HG03196 (cell line): ENCODE measurements at regions not wholly inside any gene's neighbourhood (a gene's known extent, or its start where the extent isn't known, plus 50 kb on each side); places are given as distances from the start of the nearest gene placed in this dataset.

Experiments
- ATAC-seq: cut with Tn5 transposase; IDR thresholded peaks from one replicate; pipeline ENCODE4 v1.9.1; 2021; ENCODE audit not compliant: unreplicated experiment

DNA sequence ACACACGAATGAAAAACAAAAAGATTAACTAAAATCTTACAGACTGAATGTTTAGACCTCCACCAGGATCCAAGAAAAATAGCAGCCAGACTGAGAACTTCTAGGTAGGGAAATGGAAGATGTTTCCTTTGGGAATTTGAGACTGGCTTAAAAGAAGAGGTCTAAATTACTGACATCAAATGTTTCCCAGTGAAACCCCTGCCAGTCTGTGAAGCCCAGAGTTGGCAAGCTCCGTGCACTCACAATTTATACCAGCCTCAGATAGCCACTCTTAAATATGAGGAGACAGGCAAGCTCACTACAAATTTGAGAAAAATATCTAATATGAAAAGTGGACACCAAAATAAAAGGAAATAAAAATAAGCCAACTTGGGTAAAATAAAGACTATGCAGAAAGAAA lies 700.5 kb upstream of the ZNF385D start:
- ATAC-seq, result no peak

DNA sequence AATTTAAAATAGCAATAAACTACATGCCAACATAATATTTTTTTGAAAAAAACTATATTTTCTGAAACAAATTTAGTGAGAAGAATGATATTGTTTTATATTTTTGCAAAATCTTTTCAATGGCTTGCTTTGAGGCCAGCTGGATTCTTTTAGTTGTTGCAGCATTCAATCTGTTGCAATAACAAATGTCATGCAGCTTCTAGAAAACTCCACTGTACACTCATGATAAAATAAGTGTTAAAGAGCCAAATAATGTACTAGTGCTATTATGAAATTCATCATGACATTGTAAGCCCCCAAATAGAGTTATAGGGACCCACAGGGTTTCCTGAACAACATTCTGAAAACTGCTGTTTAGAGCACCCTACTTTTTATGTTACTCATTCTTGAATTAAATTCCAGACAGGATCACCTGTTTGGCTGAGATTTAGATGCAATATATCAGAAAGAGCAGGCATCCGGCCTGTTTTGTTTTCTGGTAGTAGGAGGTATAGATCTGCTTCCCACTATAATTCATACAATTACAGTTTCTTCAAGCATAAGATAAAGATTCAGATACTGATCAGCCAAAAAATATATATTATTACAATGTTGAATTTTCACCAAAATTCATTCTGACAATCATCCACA lies 703.0 kb upstream of the ZNF385D start:
- ATAC-seq, result no peak

DNA sequence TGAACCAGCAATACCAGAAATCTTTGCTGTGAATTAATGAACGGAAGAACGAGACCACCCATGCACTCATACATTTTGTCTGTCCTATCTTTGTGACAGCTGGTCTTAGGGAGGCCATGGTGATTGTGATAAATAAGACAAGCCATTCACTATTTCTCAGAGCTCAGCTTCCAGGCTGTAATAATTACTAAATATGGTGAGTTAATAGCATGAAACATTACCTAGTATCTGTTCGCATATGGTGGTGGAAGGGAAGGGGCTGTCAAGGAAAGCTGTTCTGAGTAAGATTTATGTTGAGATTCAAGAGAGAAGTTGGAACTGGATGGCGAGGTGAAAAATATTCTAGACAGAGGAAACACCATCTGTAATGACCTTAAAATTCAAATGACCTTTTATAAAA lies 719.0 kb upstream of the ZNF385D start:
- ATAC-seq, result no peak

DNA sequence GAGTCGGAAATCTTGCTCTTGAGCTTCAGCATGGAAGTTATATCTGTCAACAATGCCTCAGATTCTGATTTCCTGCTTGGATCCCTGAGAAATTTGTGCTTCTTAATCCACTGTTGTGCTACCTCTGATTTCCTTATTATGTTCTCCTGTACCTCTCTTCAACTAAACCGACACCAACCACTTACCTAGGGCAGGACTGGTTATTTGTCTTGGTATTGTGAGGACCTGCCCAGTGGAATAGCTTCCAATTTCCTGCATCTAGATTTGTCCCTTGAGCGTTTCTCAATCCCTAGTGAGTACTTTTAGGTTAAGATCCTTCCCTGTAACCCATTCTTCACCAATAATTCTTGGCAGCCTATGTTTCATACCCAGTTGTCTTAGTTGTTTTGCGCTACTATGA lies 720.5 kb upstream of the ZNF385D start:
- ATAC-seq, result no peak

DNA sequence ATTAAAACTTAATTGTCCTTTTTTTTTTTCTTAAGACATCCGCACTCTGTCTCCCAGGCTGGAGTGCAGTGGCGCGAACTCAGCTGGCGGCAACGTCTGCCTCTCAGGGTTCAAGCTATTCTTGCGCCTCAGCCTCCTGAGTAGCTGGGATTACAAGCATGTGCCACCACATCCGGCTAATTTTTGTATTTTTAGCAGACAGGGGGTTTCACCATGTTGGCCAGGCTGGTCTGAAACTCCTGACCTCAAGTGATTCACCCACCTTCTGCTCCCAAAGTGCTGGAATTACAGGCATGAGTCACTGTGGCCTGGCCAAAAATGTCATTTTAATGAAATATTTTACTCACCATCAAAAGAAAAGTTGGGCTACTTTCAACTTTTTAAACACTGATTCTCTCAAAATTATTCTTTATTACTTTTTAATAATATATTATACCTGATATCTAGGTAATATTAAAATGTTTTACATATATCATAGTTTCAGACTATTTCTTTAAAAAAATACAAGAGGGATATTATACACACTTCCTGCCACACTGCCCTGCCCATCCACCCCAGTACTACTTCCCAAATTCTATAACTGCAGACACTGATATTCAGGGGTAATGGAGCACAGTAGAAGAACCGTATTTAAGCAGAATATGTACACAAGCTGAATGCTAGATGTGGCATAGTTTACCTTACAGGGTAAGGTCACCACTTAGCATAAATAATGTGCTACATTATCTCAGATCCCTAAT lies 723.9 kb upstream of the ZNF385D start:
- no peak for ATAC-seq

DNA sequence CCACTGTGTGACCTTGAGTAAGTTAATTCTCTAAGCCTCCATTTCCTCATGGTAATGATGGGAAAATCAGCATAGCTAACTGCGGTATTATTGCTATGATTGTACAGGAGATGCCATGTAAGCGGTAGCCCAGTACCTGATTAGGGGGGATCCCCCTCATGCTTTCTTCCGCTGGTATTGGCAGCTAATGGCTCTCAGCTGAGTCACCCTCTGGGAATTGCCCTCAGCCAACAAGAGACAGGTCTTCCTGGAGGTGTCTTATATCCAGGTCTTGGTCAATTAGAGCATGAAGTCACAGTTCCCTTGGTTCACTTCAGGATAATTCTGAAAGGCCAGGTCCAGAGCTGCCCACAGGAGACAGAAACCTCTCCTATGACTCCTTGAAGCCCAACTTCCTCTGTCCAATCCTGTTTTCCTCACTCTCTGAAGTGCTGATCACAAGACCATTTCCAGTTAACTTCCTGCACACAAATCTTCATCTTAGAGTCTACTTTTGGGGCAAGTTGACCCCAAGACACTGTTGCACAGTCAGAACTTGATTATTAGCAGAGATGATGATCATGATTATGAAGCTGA lies 724.7 kb upstream of the ZNF385D start:
- no peak for ATAC-seq

DNA sequence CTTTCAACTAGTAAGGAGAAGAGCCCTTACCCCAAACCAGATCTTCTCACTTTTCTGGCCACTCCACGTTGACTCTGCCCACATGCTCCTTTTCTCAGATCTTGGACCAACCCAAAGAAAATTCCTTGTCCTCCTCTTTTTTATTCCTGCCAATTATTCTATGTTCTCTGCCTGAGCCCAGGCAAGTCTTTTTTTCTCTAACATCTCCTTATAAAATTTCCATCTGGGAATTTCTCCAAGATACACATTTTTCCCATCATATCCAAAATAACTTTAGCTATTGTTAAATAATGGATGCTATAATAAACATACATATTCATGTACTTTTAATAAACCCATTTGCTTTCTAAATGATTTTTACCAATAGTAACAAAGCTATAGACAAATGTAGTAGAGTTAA lies 726.0 kb upstream of the ZNF385D start:
- ATAC-seq, result no peak

DNA sequence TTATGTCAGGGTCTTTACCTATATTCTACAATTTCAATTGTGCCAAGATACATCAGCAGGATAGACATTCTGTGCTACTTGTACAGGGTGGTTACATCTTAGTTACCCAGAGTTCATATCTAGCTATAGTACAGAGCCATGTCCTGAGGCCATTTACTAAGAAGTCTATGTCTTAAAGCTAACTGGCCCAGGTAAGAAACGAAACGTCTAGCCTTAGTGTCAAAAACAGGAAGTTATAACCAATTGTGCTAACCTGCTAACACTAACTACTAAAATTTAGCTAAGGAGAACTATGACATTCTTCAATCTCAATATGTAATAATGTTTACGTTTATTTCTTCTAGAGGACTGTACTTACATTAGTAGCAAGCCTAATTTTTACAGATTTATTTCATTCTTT lies 717.2 kb upstream of the UBE2E2 start:
- no peak for ATAC-seq

DNA sequence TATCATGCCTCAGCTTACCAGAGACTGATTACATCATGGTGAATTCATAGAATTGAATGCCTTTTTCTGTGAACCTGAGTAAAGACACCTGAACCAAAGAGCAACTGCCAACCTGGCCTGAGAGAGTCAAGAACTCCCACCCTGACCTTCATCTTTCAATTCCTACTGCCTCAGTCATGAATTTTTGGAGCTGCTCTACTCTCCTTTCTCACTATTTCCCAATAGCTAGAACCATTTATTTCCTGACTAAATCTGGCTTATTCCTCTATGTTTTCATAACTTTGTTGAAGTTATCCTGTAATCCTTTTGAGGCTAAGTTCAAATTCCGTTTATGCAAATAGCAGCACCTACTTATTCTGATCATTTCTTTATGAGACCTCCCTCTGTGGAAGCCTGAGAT lies 712.4 kb upstream of the UBE2E2 start:
- ATAC-seq, result no peak

DNA sequence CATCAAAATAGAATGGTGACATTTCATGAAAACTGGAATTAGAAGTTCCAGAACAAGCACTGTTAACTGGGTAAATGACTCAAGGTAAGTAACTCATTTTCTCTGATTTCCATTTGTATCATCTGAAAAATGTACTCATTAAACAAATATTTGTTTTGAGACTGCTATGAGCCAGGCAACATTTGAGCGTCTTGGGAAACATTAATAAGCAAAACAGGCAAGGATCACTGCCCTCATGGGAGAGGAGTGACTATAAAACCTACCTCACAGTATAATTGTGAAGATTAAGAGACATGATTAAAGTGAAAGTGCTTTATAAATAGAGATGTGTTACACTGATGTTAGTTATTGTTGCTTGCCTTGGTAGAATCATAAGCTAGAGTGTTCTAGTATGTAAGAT lies 711.8 kb upstream of the UBE2E2 start:
- ATAC-seq, result no peak

DNA sequence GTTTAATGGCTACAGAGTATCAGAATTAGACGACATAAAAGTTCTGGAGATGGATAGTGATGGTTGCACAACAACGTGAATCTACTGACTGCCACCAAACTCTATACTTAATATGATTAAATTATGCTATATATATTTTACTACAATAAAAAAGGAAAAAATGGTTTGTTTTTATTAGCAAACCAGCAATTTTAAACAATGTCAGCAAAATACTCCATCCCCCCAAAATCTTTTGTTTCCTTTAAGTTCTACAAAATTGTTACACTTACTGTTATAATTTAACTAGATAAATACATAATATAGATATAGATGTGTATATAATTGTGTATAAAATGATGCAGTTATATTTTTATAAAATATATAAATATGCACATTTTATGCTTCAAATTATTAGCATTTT lies 710.8 kb upstream of the UBE2E2 start:
- no peak for ATAC-seq

DNA sequence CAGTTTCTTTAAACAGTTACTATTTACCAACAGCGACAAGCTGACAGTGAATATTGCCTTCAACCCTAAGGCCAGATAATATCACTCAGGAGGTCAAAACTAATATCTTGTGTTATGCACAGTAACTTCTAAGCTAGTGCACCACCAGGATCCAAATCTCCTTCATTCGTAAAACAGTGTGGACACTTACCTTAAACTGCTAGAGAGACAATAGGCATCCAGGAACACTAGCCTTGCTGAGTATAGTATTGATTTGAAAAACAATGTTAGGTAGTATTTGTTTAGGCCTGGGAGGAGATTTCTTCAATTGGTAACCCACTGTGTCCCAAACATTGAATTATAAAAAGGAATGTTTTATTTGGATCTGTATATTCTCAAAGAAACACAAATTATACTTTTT lies 707.9 kb upstream of the UBE2E2 start:
- no peak for ATAC-seq

DNA sequence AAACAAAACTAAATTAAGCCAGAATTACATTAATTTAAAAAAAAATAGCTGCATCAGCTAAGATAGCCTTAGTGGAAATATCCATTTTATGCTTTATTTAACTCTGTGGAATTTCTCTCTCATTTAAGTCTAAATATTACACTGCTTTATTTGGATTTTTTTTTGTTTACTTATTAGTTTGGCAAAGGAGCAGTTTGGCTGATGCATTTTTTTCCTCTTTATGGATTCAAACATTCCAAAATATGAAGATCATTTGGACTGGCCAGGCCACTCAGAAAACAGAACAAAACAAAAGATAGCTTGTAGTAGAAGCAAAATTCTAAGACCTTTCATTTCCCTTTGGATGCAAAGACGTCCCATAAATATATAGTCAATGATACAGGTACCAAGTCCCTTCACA lies 707.3 kb upstream of the UBE2E2 start:
- ATAC-seq, result no peak

DNA sequence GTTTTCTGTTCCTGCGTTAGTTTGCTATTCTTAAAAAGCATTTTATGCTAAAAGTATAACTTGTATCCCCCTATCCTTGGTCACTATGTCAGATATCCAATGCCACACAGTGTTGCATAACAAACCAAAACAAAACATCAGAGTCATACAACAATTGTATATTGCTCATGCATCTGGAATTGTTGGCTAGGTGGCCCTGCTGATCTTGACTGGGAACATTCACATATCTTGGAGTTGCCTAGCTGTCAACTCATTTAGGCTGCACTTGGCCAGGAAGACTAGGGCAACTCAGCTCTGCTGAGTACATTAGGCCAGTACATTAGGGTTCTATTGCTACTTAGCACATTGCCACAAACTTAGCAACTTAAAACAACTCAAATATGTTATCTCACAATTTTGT lies 706.5 kb upstream of the UBE2E2 start:
- no peak for ATAC-seq

DNA sequence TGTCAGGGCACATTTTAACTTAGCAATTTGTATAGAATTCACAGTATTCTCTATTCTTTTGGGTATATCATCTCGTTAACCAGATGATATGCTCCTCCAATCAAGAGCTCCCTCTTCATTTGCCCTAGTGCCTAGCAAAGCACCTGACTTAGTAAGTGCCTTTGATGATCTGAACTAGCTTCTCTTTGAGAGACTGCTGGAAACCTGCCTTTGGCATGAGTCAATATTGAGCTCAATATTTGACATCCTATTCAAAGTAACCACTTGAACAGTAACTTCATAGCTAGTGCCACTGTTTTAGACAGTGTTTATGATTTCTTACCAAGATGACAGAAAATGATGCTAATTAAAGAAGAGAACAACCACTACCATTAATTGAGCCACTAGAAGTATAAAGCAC lies 696.3 kb upstream of the UBE2E2 start:
- no peak for ATAC-seq

DNA sequence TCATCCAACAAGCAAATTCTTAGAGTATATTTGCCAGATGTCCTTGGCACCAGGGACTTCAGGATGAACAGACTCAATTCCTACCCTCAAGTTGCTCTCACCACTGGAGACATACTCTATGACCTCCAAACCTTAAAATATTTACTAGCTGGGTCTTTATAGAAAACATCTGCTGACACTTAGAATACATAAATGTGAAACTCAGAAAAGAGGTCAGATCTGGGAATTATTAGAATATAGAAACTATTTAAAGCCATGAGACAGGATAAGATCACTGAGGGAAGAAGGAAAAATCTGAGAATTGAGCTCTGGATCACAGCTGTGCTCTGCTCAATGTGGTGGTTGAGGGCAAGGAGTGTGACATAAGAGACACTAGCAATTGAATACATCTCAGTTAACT lies 695.4 kb upstream of the UBE2E2 start:
- no peak for ATAC-seq

DNA sequence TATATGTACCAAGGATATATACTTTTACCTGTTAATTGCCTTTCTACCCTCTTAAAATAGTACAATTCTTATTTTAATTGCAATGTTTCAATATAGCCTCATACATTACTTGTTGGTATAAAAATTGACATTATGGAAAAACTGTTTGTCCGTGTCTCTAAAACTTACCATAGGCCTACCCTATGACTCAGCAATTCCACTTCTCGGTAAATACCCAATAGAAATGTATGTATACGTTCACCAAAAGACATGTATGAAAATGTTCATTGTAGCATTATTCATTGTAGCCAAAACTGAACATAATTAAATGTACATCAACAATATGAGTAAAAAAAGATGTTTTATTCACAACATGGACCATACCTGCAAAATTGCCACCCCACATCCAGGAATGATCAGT lies 679.2 kb upstream of the UBE2E2 start:
- ATAC-seq, result no peak

DNA sequence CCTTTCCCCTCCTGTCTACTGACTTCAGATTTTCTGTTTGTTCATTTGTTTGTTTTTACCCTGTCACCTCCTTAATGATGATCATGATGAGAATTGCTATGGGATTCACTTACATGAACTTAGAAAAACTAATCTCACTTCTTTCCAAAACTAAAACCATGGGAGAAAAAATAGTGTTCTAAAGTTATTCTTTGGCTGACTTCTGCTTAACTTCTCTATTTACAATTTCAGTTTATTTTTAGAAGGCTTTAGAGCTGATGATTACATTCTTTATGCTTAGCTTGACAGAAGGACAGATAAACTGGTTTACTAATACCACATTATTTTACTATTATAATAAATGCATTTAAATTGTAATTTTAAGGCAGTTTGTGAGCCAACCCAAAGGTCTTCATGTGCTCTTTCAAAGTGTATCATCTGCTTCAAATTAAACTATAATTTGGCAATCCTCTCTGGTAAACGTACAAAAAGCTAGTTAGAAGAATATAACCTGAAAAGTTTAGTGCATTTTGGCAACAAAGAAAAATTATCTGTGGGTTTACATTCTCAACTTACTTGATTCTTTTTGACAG lies 676.8 kb upstream of the UBE2E2 start:
- no peak for ATAC-seq

DNA sequence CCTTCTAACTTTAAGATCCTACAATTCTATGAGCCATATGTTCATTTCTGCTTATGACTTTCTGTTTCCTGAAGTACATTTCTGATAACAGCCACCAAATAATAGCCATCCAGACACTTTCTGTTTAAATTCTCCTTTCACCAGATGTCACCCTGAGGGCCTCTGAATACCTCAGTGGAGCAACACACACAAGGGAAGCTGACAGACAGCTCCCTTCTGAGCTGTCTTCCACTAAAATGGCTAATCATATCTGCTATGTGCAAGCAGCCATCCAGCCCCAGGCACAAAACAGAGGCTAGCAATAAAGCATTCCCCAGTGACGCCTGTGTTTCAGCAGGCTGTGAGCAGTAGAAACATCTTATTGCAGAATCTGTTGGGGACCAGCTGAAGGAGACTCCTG lies 666.6 kb upstream of the UBE2E2 start:
- no peak for ATAC-seq

DNA sequence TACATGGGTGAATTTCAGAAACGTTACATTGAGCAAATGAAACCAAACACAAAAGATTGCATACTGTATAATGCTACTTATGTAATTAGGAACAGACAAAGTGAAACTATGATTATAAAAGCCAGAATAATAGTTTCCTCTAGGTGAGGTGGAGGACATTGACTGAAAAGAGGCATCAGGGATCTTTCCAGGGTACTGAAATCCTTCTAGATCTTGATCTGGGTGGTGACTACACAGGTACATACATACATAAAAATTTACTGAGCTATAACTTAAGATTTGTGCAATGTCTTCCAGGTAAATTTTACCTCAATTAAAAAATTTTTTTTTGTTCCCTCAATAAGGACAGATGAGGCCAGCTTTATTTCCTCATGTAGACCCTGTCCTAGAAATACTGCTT lies 665.6 kb upstream of the UBE2E2 start:
- no peak for ATAC-seq

DNA sequence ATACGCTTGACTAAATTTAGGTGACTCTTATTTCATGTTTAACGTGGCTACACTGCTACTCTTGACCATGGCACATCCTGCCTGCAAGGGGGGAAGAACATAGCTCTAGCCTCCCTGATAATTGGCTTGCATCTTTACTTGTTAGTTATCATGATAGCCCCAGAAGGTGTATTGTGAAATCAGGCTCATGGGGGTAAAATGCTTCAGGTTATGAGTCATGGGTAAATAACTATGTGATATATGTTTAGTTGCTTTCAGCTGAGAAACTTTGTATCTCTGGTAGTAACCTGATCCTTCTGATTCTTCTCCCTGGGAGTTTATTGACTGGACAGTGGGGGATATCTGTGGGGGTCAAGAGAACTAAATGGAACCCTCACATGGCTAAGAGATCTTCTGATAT lies 660.8 kb upstream of the UBE2E2 start:
- no peak for ATAC-seq

DNA sequence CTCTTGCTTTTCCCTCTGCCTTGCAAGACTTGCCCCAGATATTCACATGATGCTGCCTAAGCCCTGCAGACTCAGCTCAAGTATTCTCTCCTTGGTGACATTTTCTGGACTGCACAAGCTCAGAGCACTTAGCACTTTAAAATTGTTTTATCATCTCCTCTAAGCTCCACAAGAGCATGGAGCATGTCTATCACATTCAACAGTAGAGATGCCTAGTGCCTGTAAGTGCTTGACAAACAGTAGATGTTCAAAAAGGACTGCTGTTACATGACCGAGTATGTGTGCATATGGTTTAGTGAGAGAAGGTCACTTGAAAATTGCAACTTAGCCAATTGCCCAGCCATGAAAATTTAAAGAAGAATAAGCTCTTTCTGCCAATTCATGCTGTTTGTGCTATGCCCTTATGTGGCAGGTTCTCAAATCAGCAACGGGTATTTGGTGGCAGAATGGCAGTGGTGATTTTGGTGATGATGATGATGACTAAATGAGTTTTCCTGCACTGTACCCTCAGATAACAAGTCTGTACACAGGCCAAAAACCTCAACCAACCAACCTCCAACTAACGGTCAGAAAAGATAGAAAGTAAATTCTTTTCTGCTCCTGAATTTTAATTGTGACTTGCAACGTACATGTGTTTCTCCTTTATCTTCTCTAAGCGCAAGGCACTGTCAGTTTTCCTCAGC lies 647.2 kb upstream of the UBE2E2 start:
- no peak for ATAC-seq
